Type B pancreatic cell (in vitro differentiated cells): ENCODE measurements at regions not wholly inside any gene's neighbourhood (a gene's known extent, or its start where the extent isn't known, plus 50 kb on each side); places are given as distances from the start of the nearest gene placed in this dataset.
A peak's percentile ranks its signal among the peaks of the same experiment; 100 is the strongest.
"Not testable (repeated sequence)": the region's sequence is repeated elsewhere in the genome, so short reads cannot be mapped to it uniquely, and the experiment has no call there.

ENCODE experiments used
- DNase-seq: peaks from one replicate; pipeline ENCODE4 v3.0.0; 2021; ENCODE audit warnings: mixed read lengths; ENCODE audit not compliant: unreplicated experiment; ENCODE audit errors: extremely low spot score
- H3K27ac Mint-ChIP-seq: 2 replicates; pipeline ENCODE4 v1.8.0; 2021; ENCODE audit warnings: mild to moderate bottlenecking, mixed read lengths
- H3K27me3 Mint-ChIP-seq: 2 replicates; pipeline ENCODE4 v1.8.0; 2021; ENCODE audit warnings: mixed read lengths
- H3K36me3 Mint-ChIP-seq: 2 replicates; pipeline ENCODE4 v1.8.0; 2021; ENCODE audit warnings: mixed read lengths
- H3K4me1 Mint-ChIP-seq: one replicate; pipeline ENCODE4 v1.8.0; 2021; ENCODE audit warnings: mixed read lengths; ENCODE audit not compliant: unreplicated experiment
- H3K4me3 Mint-ChIP-seq: 2 replicates; pipeline ENCODE4 v1.8.0; 2021; ENCODE audit warnings: mild to moderate bottlenecking, mixed read lengths
- H3K9me3 Mint-ChIP-seq: 2 replicates; pipeline ENCODE4 v1.8.0; 2021; ENCODE audit warnings: mixed read lengths
- CTCF ChIP-seq: fragments of 200-600 bp; sonication (generic); conservative IDR thresholded peaks from 2 replicates; pipeline ENCODE4 v1.5.0; 2021; ENCODE audit warnings: antibody characterized with exemption, mild to moderate bottlenecking

GRCh38 chr7:112692333-112692732 lies 97.9 kb downstream of the TMEM168 start:
- Mint-ChIP-seq H3K4me1 (no peaks in the 10 kb centered on the region), H3K4me3 (no peak overlapping the region), H3K9me3 (peaks cover 14% of the 10 kb centered on the region), H3K27me3 (no peaks in the 10 kb centered on the region), H3K36me3 (peaks cover 4% of the 10 kb centered on the region), H3K27ac (no peak overlapping the region)
- no peak for TF ChIP-seq CTCF
- DNase-seq = no peak

DNA sequence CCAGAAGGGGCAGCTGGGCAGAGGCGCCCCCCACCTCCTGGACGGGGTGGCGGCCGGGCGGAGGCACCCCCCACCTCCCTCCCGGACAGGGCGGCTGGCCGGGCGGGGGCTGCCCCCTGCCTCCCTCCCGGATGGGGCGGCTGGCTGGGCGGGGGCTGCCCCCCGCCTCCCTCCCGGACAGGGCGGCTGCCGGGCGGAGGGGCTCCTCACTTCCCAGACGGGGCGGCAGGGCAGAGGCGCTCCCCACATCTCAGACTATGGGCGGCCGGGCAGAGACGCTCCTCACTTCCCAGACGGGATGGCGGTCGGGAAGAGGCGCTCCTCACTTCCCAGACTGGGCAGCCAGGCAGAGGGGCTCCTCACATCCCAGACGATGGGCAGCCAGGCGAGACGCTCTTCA lies 93.0 kb downstream of the TMEM168 start:
- H3K27ac Mint-ChIP-seq, DNase-seq, H3K4me3 Mint-ChIP-seq, H3K27me3 Mint-ChIP-seq, H3K36me3 Mint-ChIP-seq, H3K4me1 Mint-ChIP-seq: not testable (repeated sequence)
- peaks cover 15% of the 10 kb centered on the region for H3K9me3 Mint-ChIP-seq

DNA sequence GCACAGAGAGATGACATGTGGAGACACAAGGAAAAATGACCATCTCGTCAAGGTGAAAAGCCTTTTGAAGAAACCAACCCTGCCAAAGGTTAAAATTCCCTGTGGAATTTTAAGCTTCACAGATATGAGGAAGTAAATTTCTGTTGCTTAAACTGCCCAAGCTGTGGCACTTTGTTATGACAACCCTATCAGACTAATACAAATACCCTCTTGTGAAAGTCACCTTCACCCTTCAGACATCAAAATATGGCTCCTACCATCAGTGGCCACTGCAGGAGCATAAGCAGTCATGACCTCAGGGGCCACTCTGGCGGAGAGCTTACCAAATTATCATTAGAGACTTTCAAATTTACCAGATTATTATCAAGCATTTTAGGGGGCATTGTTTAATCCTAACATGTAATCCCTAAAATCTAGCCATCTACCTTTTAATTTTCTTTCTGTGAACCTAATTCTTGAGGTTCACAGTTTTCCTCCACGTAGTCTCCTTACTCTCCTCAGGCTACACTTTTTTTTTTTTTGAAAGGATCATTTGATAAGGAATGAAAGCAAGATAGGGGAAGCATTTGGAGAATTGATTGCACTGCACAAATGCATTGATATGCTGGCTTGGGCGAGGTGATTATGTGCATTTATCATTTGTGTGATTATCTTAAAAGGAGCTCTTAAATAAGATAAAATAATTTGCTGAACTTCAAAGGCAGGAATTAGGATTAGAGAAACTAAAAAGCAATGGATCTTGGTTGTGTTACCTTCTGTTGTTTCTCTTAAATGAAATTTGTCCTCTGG lies 90.3 kb downstream of the TMEM168 start:
- Mint-ChIP-seq H3K4me1 (no peaks in the 10 kb centered on the region), H3K27me3 (no peaks in the 10 kb centered on the region), H3K27ac (no peak overlapping the region), H3K36me3 (peaks cover 2% of the 10 kb centered on the region), H3K9me3 (peaks cover 8% of the 10 kb centered on the region), H3K4me3 (no peak overlapping the region)
- no peak for TF ChIP-seq CTCF
- no peak for DNase-seq

GRCh38 chr7:112701456-112701855 lies 88.7 kb downstream of the TMEM168 start:
- Mint-ChIP-seq H3K27me3 (no peaks in the 10 kb centered on the region), H3K4me1 (no peaks in the 10 kb centered on the region), H3K36me3 (no peaks in the 10 kb centered on the region), H3K27ac (no peak overlapping the region), H3K9me3 (peaks cover 5% of the 10 kb centered on the region), H3K4me3 (no peak overlapping the region)
- TF ChIP-seq CTCF = no peak
- no peak for DNase-seq

DNA sequence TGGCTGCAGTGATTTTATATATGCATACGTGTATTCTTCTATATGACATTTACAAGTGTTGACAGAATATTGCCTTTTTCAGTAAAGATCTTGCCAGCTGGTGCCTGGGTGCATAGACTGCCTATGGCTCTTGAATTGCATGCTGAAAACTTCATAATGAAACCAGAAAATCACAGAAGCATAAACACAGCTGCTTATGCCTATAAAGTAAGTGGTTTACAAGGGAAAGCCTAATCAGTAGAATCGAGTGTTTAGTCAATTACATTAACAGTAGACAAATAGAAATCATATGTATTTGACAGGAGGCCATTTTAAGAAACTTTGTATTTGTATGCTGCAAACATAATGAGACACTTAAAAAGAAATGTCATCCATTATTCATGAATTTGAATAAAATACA lies 82.5 kb downstream of the TMEM168 start:
- Mint-ChIP-seq H3K27ac (no peak overlapping the region), H3K36me3 (no peaks in the 10 kb centered on the region), H3K9me3 (no peaks in the 10 kb centered on the region), H3K4me1 (no peaks in the 10 kb centered on the region), H3K4me3 (no peak overlapping the region), H3K27me3 (no peaks in the 10 kb centered on the region)
- TF ChIP-seq CTCF = no peak
- no peak for DNase-seq

DNA sequence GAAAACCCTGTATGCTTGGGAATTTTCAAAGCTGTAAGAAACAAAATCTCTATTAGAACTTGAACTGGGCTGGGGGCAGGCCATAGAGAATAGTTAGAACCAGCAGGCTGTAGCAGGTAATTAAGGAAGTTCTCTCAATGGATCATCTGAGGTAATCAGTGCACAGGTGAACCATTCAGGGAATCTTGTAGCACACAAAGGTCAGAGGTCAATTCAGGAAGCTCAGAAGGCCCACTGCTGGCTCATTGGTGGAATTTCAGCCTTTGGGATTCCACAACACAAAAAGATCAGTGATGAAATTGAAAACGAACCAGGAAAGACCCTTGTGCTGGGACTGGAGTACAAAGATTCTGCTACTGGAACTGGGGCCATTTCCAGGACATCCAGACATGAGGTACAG lies 82.0 kb downstream of the TMEM168 start:
- no peaks in the 10 kb centered on the region for H3K27me3 Mint-ChIP-seq
- no peaks in the 10 kb centered on the region for H3K36me3 Mint-ChIP-seq
- H3K9me3 Mint-ChIP-seq = no peaks in the 10 kb centered on the region
- no peak for DNase-seq
- no peak overlapping the region for H3K4me3 Mint-ChIP-seq
- H3K27ac Mint-ChIP-seq = no peak overlapping the region
- TF ChIP-seq CTCF = peak; percentile 26
- H3K4me1 Mint-ChIP-seq = no peaks in the 10 kb centered on the region
